ENCODE measurements at regions not wholly inside any gene's neighbourhood (a gene's known extent, or its start where the extent isn't known, plus 50 kb on each side); places are given as distances from the start of the nearest gene placed in this dataset.

GRCh38 chr3:10619989-10620832 lies 114.8 kb upstream of the ATP2B2 start:
- Mint-ChIP-seq H3K27ac (no peak overlapping the region), H3K4me3 (no peak overlapping the region), H3K9me3 (no peaks in the 10 kb centered on the region), H3K36me3 (ENCODE audit: low read depth) (no peaks in the 10 kb centered on the region), H3K27me3 (ENCODE audit: insufficient read depth) (peaks cover 14% of the 10 kb centered on the region), H3K4me1 (ENCODE audit: low read depth) (no peaks in the 10 kb centered on the region)
- intact Hi-C loops (cut with micrococcal nuclease) = no loop called here
- DNase-seq (ENCODE audit: low spot score) = no peak

GRCh38 chr3:10620833-10621082 lies 115.4 kb upstream of the ATP2B2 start:
- Mint-ChIP-seq H3K27me3 (ENCODE audit: insufficient read depth) (peaks cover 14% of the 10 kb centered on the region), H3K4me1 (ENCODE audit: low read depth) (no peaks in the 10 kb centered on the region), H3K27ac (no peak overlapping the region), H3K9me3 (no peaks in the 10 kb centered on the region), H3K36me3 (ENCODE audit: low read depth) (no peaks in the 10 kb centered on the region), H3K4me3 (no peak overlapping the region)
- no peak for DNase-seq (ENCODE audit: low spot score)
- intact Hi-C loops (cut with micrococcal nuclease) = no loop called here

- no peak overlapping the region for H3K27ac Mint-ChIP-seq
- H3K9me3 Mint-ChIP-seq = no peaks in the 10 kb centered on the region
- peaks cover 7% of the 10 kb centered on the region for H3K27me3 Mint-ChIP-seq (ENCODE audit: insufficient read depth)
- intact Hi-C loops (cut with micrococcal nuclease) = no loop called here
- no peak overlapping the region for H3K4me3 Mint-ChIP-seq
- DNase-seq (ENCODE audit: low spot score) = no peak
- H3K36me3 Mint-ChIP-seq (ENCODE audit: low read depth) = no peaks in the 10 kb centered on the region
- H3K4me1 Mint-ChIP-seq (ENCODE audit: low read depth) = no peaks in the 10 kb centered on the region
These were observed 118.3 kb upstream of the ATP2B2 start for GRCh38 chr3:10623578-10624275.

- DNase-seq (ENCODE audit: low spot score) = no peak
- no peaks in the 10 kb centered on the region for H3K4me1 Mint-ChIP-seq (ENCODE audit: low read depth)
- no peaks in the 10 kb centered on the region for H3K36me3 Mint-ChIP-seq (ENCODE audit: low read depth)
- intact Hi-C loops (cut with micrococcal nuclease) = no loop called here
- no peak overlapping the region for H3K4me3 Mint-ChIP-seq
- peaks cover 7% of the 10 kb centered on the region for H3K27me3 Mint-ChIP-seq (ENCODE audit: insufficient read depth)
- H3K9me3 Mint-ChIP-seq = no peaks in the 10 kb centered on the region
- H3K27ac Mint-ChIP-seq = no peak overlapping the region
These were observed 119.9 kb upstream of the ATP2B2 start for GRCh38 chr3:10625323-10625722.

GRCh38 chr3:10627884-10628572 lies 122.6 kb upstream of the ATP2B2 start:
- H3K4me3 Mint-ChIP-seq = no peak overlapping the region
- no peaks in the 10 kb centered on the region for H3K27me3 Mint-ChIP-seq (ENCODE audit: insufficient read depth)
- no peaks in the 10 kb centered on the region for H3K36me3 Mint-ChIP-seq (ENCODE audit: low read depth)
- H3K27ac Mint-ChIP-seq = no peak overlapping the region
- intact Hi-C loops (cut with micrococcal nuclease) = no loop called here
- DNase-seq (ENCODE audit: low spot score) = no peak
- H3K4me1 Mint-ChIP-seq (ENCODE audit: low read depth) = no peaks in the 10 kb centered on the region
- H3K9me3 Mint-ChIP-seq = no peaks in the 10 kb centered on the region

GRCh38 chr3:10628891-10629670 lies 123.7 kb upstream of the ATP2B2 start:
- H3K27ac Mint-ChIP-seq = no peak overlapping the region
- H3K36me3 Mint-ChIP-seq (ENCODE audit: low read depth) = no peaks in the 10 kb centered on the region
- no peak for DNase-seq (ENCODE audit: low spot score)
- H3K9me3 Mint-ChIP-seq = no peaks in the 10 kb centered on the region
- H3K27me3 Mint-ChIP-seq (ENCODE audit: insufficient read depth) = no peaks in the 10 kb centered on the region
- intact Hi-C loops (cut with micrococcal nuclease) = no loop called here
- H3K4me3 Mint-ChIP-seq = no peak overlapping the region
- no peaks in the 10 kb centered on the region for H3K4me1 Mint-ChIP-seq (ENCODE audit: low read depth)

- Mint-ChIP-seq H3K27me3 (ENCODE audit: insufficient read depth) (no peaks in the 10 kb centered on the region), H3K4me1 (ENCODE audit: low read depth) (no peaks in the 10 kb centered on the region), H3K27ac (no peak overlapping the region), H3K9me3 (no peaks in the 10 kb centered on the region), H3K36me3 (ENCODE audit: low read depth) (no peaks in the 10 kb centered on the region), H3K4me3 (no peak overlapping the region)
- DNase-seq (ENCODE audit: low spot score) = no peak
- intact Hi-C loops (cut with micrococcal nuclease) = no loop called here
These were observed 124.3 kb upstream of the ATP2B2 start for GRCh38 chr3:10629671-10630040.

- Mint-ChIP-seq H3K4me1 (ENCODE audit: low read depth) (no peaks in the 10 kb centered on the region), H3K27me3 (ENCODE audit: insufficient read depth) (no peaks in the 10 kb centered on the region), H3K36me3 (ENCODE audit: low read depth) (no peaks in the 10 kb centered on the region), H3K27ac (no peak overlapping the region), H3K4me3 (no peak overlapping the region), H3K9me3 (no peaks in the 10 kb centered on the region)
- no peak for DNase-seq (ENCODE audit: low spot score)
- intact Hi-C loops (cut with micrococcal nuclease) = no loop called here
These were observed 125.8 kb upstream of the ATP2B2 start for GRCh38 chr3:10631224-10631623.

GRCh38 chr3:10632125-10632524 lies 126.7 kb upstream of the ATP2B2 start:
- intact Hi-C loops (cut with micrococcal nuclease) = no loop called here
- no peak for DNase-seq (ENCODE audit: low spot score)
- H3K4me1 Mint-ChIP-seq (ENCODE audit: low read depth) = no peaks in the 10 kb centered on the region
- no peaks in the 10 kb centered on the region for H3K36me3 Mint-ChIP-seq (ENCODE audit: low read depth)
- no peak overlapping the region for H3K4me3 Mint-ChIP-seq
- no peaks in the 10 kb centered on the region for H3K9me3 Mint-ChIP-seq
- no peak overlapping the region for H3K27ac Mint-ChIP-seq
- no peaks in the 10 kb centered on the region for H3K27me3 Mint-ChIP-seq (ENCODE audit: insufficient read depth)

- no peak for DNase-seq (ENCODE audit: low spot score)
- Mint-ChIP-seq H3K4me1 (ENCODE audit: low read depth) (no peaks in the 10 kb centered on the region), H3K27me3 (ENCODE audit: insufficient read depth) (no peaks in the 10 kb centered on the region), H3K9me3 (peaks cover 6% of the 10 kb centered on the region), H3K27ac (no peak overlapping the region), H3K4me3 (no peak overlapping the region), H3K36me3 (ENCODE audit: low read depth) (no peaks in the 10 kb centered on the region)
- intact Hi-C loops (cut with micrococcal nuclease) = no loop called here
These were observed 127.4 kb upstream of the ATP2B2 start for GRCh38 chr3:10632741-10633140.

GRCh38 chr3:10635446-10636076 lies 130.2 kb upstream of the ATP2B2 start:
- H3K27me3 Mint-ChIP-seq (ENCODE audit: insufficient read depth) = no peaks in the 10 kb centered on the region
- no peak overlapping the region for H3K27ac Mint-ChIP-seq
- intact Hi-C loops (cut with micrococcal nuclease) = no loop called here
- no peak overlapping the region for H3K4me3 Mint-ChIP-seq
- no peak for DNase-seq (ENCODE audit: low spot score)
- no peaks in the 10 kb centered on the region for H3K4me1 Mint-ChIP-seq (ENCODE audit: low read depth)
- H3K36me3 Mint-ChIP-seq (ENCODE audit: low read depth) = no peaks in the 10 kb centered on the region
- peaks cover 6% of the 10 kb centered on the region for H3K9me3 Mint-ChIP-seq

GRCh38 chr3:10637342-10637741 lies 132.0 kb upstream of the ATP2B2 start:
- DNase-seq (ENCODE audit: low spot score) = no peak
- Mint-ChIP-seq H3K9me3 (peaks cover 6% of the 10 kb centered on the region), H3K27me3 (ENCODE audit: insufficient read depth) (no peaks in the 10 kb centered on the region), H3K4me3 (no peak overlapping the region), H3K27ac (no peak overlapping the region), H3K4me1 (ENCODE audit: low read depth) (no peaks in the 10 kb centered on the region), H3K36me3 (ENCODE audit: low read depth) (no peaks in the 10 kb centered on the region)
- intact Hi-C loops (cut with micrococcal nuclease) = no loop called here
